ENCODE measurements at regions not wholly inside any gene's neighbourhood (a gene's known extent, or its start where the extent isn't known, plus 50 kb on each side); places are given as distances from the start of the nearest gene placed in this dataset.

DNA sequence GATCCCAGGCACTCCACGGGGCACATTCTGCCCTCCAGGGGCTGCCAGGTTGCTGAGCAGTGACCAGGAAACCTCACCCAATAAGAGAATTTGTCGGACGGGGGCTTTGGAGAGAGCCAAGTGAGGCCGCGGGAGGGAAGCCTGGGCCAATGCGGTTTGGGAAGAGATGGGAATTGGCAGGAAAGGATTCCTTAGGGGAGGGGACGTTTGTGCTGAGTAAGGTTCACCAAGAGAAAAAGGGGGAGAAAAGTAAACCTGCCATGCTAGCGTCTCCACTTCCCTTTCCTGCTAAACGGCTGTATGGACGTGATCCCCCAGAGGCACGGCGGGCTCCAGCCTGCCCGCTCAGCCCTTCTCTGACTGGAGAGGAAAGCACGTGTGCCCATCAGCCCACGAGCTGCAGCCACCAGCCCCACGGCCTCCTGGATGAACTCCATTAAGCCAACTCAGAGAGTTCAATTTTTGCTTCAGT is 194.4 kb upstream of the ID2 start:
- TF ChIP-seq, protein P1, sequence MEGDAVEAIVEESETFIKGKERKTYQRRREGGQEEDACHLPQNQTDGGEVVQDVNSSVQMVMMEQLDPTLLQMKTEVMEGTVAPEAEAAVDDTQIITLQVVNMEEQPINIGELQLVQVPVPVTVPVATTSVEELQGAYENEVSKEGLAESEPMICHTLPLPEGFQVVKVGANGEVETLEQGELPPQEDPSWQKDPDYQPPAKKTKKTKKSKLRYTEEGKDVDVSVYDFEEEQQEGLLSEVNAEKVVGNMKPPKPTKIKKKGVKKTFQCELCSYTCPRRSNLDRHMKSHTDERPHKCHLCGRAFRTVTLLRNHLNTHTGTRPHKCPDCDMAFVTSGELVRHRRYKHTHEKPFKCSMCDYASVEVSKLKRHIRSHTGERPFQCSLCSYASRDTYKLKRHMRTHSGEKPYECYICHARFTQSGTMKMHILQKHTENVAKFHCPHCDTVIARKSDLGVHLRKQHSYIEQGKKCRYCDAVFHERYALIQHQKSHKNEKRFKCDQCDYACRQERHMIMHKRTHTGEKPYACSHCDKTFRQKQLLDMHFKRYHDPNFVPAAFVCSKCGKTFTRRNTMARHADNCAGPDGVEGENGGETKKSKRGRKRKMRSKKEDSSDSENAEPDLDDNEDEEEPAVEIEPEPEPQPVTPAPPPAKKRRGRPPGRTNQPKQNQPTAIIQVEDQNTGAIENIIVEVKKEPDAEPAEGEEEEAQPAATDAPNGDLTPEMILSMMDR (IDR thresholded peaks at IDR 0.05 in 4 of 5, conservative IDR thresholded peaks at IDR 0.05 in 1 of 5), result no peak
- no peak for TF ChIP-seq POLR2A (IDR thresholded peaks at IDR 0.05)
